PC-9 (cell line): ENCODE measurements at regions not wholly inside any gene's neighbourhood (a gene's known extent, or its start where the extent isn't known, plus 50 kb on each side); places are given as distances from the start of the nearest gene placed in this dataset.

Experiments
- BruUV-seq: library from RNA; stranded (reverse); fragments of 400-500 nt; replicated peaks from 2 replicates; lab custom pipeline; 2021; lab: Mats Ljungman, UMichigan
- CTCF ChIA-PET: fragments of 300-600 bp; sonication (Branson Sonifier 250); formaldehyde crosslinking; loops from one replicate; lab custom pipeline; 2022; ENCODE audit warnings: antibody characterized with exemption; lab: Charles Lee
- POLR2A ChIA-PET: fragments of 300-600 bp; sonication (Branson Sonifier 250); formaldehyde crosslinking; loops from one replicate; lab custom pipeline; 2022; ENCODE audit warnings: antibody characterized with exemption; ENCODE audit not compliant: unreplicated experiment; lab: Charles Lee
- DNase-seq, 2 experiments: peaks; one replicate each; pipeline versions ENCODE4 v3.0.0 to v3.0.0-alpha.2; 2015 to 2022; ENCODE audit warnings: mixed read lengths in 1 of 2
- H2AFZ ChIP-seq: fragments of 200-600 bp; sonication (generic); 2 replicates; pipeline ENCODE4 v1.8.1; 2017; ENCODE audit warnings: antibody characterized with exemption
- H3F3A ChIP-seq: fragments of 200-600 bp; sonication (generic); 2 replicates; pipeline ENCODE4 v1.8.1; 2017; ENCODE audit warnings: antibody characterized with exemption, mild to moderate bottlenecking, low read depth; ENCODE audit not compliant: insufficient read depth
- H3K27ac ChIP-seq: fragments of 200-600 bp; sonication (generic); 2 replicates; pipeline ENCODE4 v1.6.1; 2016; ENCODE audit warnings: mixed run types
- H3K27me3 ChIP-seq: fragments of 200-600 bp; sonication (generic); 2 replicates; pipeline ENCODE4 v1.6.1; 2016; ENCODE audit warnings: low read depth, mixed run types; ENCODE audit not compliant: insufficient read depth
- H3K36me3 ChIP-seq: fragments of 200-600 bp; sonication (generic); 2 replicates; pipeline ENCODE4 v1.6.1; 2016; ENCODE audit warnings: low read depth, mixed run types
- H3K4me1 ChIP-seq: fragments of 200-600 bp; sonication (generic); replicated peaks from 2 replicates; pipeline ENCODE4 v1.6.1; 2016; ENCODE audit warnings: mixed run types; ENCODE audit not compliant: insufficient read depth
- H3K4me2 ChIP-seq: fragments of 200-600 bp; sonication (generic); 2 replicates; pipeline ENCODE4 v1.6.1; 2017; ENCODE audit warnings: mixed run types
- H3K4me3 ChIP-seq: fragments of 200-600 bp; sonication (generic); 2 replicates; pipeline ENCODE4 v1.6.1; 2016; ENCODE audit warnings: mixed run types
- H3K79me2 ChIP-seq: fragments of 200-600 bp; sonication (generic); 2 replicates; pipeline ENCODE4 v1.6.1; 2017; ENCODE audit warnings: low read depth, mixed run types
- H3K9me2 ChIP-seq: fragments of 200-600 bp; sonication (generic); 2 replicates; pipeline ENCODE4 v1.8.1; 2017; ENCODE audit warnings: mild to moderate bottlenecking; ENCODE audit not compliant: insufficient read depth
- H3K9me3 ChIP-seq: fragments of 200-600 bp; sonication (generic); 2 replicates; pipeline ENCODE4 v1.8.1; 2016; ENCODE audit warnings: low read depth; ENCODE audit not compliant: insufficient read depth
- H4K20me1 ChIP-seq: fragments of 200-600 bp; sonication (generic); 2 replicates; pipeline ENCODE4 v1.8.1; 2017; ENCODE audit not compliant: insufficient read depth
- EZH2 ChIP-seq: fragments of 200-600 bp; sonication (generic); IDR thresholded peaks from 2 replicates; pipeline ENCODE4 v1.8.0; 2017; ENCODE audit warnings: antibody characterized with exemption, low read depth
- intact Hi-C: fragments of 100-400 bp; cut with micrococcal nuclease; formaldehyde crosslinking; loops from one replicate; pipeline ENCODE4 v1.10.0; 2022; ENCODE audit not compliant: unreplicated experiment
- TF ChIP-seq, protein P1 (sequence below): fragments of 200-600 bp; sonication (generic); conservative IDR thresholded peaks from 2 replicates; pipeline ENCODE4 v1.6.1; 2017; ENCODE audit warnings: mixed run types, antibody characterized with exemption, mild to moderate bottlenecking, moderate library complexity

DNA sequence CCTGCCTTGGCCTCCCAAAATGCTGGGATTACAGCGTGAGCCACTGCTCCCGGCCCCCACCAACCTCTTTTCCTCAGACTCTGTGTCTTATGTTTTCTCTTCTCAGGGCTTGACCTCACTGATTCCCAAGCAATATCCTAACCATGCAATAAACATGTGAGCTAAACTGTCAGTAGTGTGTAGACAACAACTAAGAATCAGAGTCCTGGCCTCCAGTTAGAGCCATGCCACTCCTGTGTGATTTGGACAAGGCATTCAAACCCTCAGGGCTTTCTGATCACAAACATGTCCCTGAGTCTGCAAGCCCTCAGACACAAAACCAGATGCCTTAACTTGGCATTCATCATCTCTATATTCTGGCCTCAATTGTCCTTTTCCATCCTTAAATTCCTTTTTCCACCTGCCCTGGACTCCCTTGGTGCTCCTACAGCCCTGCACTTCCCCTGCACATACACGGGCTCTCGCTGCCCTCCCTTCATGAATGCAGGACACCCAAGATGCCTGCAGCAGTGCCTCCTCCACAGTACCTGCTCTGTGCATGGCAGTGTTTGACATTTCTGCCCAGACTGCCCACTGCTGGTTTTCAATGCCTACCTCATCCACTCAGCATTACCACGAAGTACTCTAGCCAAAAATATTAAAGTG, 142.8 kb downstream of the CYP26A1 start:
- H4K20me1 ChIP-seq: no peaks in the 10 kb centered on the region
- no peaks in the 10 kb centered on the region for H3K9me3 ChIP-seq
- H3K27ac ChIP-seq: no peak overlapping the region
- no peaks in the 10 kb centered on the region for H3K79me2 ChIP-seq
- ChIA-PET POLR2A (no interaction called here), CTCF (no interaction called here)
- H2AFZ ChIP-seq: no peak overlapping the region
- no peaks in the 10 kb centered on the region for H3K27me3 ChIP-seq
- DNase-seq: no peak
- TF ChIP-seq EZH2: no peak
- TF ChIP-seq, protein P1, sequence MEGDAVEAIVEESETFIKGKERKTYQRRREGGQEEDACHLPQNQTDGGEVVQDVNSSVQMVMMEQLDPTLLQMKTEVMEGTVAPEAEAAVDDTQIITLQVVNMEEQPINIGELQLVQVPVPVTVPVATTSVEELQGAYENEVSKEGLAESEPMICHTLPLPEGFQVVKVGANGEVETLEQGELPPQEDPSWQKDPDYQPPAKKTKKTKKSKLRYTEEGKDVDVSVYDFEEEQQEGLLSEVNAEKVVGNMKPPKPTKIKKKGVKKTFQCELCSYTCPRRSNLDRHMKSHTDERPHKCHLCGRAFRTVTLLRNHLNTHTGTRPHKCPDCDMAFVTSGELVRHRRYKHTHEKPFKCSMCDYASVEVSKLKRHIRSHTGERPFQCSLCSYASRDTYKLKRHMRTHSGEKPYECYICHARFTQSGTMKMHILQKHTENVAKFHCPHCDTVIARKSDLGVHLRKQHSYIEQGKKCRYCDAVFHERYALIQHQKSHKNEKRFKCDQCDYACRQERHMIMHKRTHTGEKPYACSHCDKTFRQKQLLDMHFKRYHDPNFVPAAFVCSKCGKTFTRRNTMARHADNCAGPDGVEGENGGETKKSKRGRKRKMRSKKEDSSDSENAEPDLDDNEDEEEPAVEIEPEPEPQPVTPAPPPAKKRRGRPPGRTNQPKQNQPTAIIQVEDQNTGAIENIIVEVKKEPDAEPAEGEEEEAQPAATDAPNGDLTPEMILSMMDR: no peak
- H3F3A ChIP-seq: no peaks in the 10 kb centered on the region
- no peak overlapping the region for H3K4me2 ChIP-seq
- intact Hi-C loops: no loop called here
- H3K4me1 ChIP-seq: no peaks in the 10 kb centered on the region
- H3K9me2 ChIP-seq: no peaks in the 10 kb centered on the region; the same call in 1 of the 2 replicates
- no peak overlapping the region for H3K4me3 ChIP-seq
- no peaks in the 10 kb centered on the region for H3K36me3 ChIP-seq
- BruUV-seq: no TSS peak

- Histone ChIP-seq H3K9me2 (no peaks in the 10 kb centered on the region; the same call in 1 of the 2 replicates), H3F3A (no peaks in the 10 kb centered on the region), H2AFZ (no peak overlapping the region), H3K4me2 (no peak overlapping the region), H3K9me3 (no peaks in the 10 kb centered on the region), H3K4me3 (no peak overlapping the region), H4K20me1 (no peaks in the 10 kb centered on the region), H3K27me3 (no peaks in the 10 kb centered on the region), H3K27ac (no peak overlapping the region), H3K4me1 (no peaks in the 10 kb centered on the region), H3K36me3 (no peaks in the 10 kb centered on the region), H3K79me2 (no peaks in the 10 kb centered on the region)
- ChIA-PET CTCF (no interaction called here), POLR2A (no interaction called here)
- TF ChIP-seq, protein P1: no peak
- no peak for TF ChIP-seq EZH2
- DNase-seq: no peak
- intact Hi-C loops: no loop called here
- BruUV-seq: no TSS peak
These were observed 144.7 kb downstream of the CYP26A1 start for GRCh38 chr10:93218386-93218785.

- TF ChIP-seq EZH2: no peak
- TF ChIP-seq, protein P1: no peak
- no TSS peak for BruUV-seq
- no peak for DNase-seq
- H4K20me1 ChIP-seq: no peaks in the 10 kb centered on the region
- H3F3A ChIP-seq: no peaks in the 10 kb centered on the region
- H3K4me1 ChIP-seq: no peaks in the 10 kb centered on the region
- H3K4me3 ChIP-seq: no peak overlapping the region
- intact Hi-C loops: no loop called here
- H3K79me2 ChIP-seq: no peaks in the 10 kb centered on the region
- H3K27ac ChIP-seq: no peak overlapping the region
- H3K4me2 ChIP-seq: no peak overlapping the region
- H2AFZ ChIP-seq: no peak overlapping the region
- H3K36me3 ChIP-seq: no peaks in the 10 kb centered on the region
- ChIA-PET POLR2A (no interaction called here), CTCF (no interaction called here)
- no peaks in the 10 kb centered on the region; the same call in 1 of the 2 replicates for H3K9me2 ChIP-seq
- H3K9me3 ChIP-seq: no peaks in the 10 kb centered on the region
- H3K27me3 ChIP-seq: no peaks in the 10 kb centered on the region
These were observed 145.7 kb downstream of the CYP26A1 start for GRCh38 chr10:93219347-93219746.
